ENCODE measurements at regions not wholly inside any gene's neighbourhood (a gene's known extent, or its start where the extent isn't known, plus 50 kb on each side); places are given as distances from the start of the nearest gene placed in this dataset.
"Not testable (repeated sequence)": the region's sequence is repeated elsewhere in the genome, so short reads cannot be mapped to it uniquely, and the experiment has no call there.

DNA sequence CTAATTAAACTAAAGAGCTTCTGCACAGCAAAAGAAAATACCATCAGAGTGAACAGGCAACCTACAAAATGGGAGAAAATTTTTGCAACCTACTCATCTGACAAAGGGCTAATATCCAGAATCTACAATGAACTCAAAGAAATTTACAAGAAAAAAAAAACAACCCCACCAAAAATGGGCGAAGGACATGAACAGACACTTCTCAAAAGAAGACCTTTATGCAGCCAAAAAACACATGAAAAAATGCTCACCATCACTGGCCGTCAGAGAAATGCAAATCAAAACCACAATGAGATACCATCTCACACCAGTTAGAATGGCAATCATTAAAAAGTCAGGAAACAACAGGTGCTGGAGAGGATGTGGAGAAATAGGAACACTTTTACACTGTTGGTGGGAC is 100.7 kb downstream of the GPX5 start:
- not testable (repeated sequence) for DNase-seq

DNA sequence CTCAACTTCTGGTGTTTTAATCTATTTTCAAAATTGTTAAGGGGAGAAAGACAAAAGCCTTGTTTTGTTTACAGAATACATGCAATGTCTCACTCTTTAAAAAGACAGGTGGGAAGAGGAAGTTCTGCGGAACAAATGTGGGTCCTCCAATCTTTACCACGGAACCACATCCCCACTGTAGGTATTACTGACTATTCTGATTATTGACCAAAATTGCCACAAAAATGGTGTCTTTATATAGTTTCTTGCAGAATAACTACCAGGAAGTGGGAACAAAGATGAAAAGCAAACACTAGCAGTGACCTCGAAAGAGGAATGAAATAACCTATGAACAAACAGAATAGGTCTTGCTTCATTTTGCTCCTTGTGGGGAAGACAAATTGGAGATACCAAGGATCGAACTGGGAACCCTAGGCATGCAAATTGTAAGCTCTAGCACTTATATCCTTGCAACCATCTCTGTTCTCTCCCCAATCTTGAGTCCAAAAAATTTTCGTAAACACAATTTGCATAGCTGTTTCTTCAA is 106.7 kb downstream of the GPX5 start:
- DNase-seq: no peak

DNA sequence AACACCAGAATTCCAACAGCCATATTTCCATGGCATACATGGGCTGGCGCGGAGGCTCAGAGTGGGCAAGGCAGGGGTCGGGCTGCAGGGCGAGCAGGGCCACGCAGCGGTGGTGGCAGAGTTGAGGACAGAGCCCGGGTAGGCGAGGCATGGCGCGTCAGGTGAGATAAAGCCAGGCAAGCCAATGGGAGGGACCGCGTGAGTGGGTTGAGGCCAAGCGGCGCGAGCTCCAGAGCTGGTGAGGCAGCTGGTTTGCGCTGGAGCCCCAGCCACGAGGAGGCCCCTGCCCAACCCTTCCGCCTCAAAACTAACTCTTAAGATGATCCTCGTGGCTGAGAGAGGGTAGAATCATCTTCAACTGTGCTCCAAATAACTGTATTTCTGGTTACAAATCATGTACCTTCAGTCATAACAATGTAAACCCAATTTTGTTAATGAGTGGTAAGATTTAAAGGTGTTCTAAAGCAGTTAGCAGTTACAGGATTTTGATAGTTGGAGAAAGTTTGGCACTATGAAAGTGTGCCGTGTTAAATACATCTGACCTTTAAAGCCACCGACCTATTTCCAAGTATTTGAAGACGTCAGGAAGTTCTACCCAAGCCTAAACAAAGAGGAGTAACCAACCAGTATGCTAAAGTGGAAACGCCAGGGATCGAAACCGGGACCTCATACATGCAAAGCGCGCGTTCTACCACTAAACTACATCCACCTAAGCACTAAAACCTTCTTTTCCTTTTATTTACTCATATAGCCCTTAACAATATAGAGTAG is 107.9 kb downstream of the GPX5 start:
- no peak for DNase-seq

DNA sequence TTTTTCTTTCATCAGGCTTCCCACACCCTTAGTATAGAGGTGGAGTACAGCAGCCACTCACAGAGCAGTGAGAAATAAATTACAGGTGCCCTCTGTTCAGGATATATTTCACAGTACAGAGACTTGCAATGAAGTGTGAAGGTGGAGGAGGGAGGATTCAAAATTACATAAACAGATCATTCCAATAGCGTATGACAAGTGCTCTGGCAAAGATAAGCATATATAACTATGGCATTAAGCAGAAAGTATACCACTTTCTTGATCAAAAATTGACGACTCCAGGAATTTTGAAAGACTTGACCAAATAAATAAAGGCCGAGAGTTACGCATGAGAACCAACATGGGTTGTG is 108.7 kb downstream of the GPX5 start:
- no peak for DNase-seq

DNA sequence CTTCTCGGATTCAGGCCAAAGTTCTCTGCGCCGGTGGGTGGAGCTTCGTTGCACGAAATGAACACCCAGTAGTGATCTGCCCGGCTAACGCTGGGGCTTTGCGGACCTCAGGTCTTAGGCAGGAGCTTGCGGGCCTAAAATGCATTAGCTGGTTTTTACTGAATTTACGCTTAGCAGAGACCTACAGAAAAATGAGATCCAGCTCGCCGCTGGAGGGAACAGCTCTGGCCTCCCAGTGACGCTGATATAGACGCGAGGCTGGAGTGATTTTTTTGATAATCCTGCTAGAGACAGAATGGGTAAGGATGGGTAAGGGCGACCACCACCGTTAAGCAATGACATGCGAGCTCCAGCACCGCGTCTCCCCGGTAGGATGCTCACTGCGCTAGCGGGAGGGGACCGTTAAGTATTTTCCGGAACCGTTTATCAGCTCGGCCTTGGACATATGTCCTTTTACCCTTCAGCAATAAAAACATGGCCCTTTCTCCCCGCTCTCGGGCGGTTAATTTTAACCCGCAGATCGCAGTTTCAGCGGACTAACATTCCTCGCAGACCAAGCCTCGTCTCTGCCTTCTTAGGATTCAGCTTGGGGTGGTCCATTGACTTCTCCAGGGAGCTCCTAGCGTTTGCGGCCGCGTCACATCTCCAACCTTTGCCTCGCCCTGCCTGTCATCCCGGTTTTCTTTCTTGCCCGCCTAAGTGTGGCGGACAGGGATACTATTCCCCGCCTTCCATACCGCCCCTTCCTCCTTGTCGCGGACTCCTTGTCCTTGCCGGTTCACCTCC is 109.3 kb downstream of the GPX5 start:
- no peak for DNase-seq

DNA sequence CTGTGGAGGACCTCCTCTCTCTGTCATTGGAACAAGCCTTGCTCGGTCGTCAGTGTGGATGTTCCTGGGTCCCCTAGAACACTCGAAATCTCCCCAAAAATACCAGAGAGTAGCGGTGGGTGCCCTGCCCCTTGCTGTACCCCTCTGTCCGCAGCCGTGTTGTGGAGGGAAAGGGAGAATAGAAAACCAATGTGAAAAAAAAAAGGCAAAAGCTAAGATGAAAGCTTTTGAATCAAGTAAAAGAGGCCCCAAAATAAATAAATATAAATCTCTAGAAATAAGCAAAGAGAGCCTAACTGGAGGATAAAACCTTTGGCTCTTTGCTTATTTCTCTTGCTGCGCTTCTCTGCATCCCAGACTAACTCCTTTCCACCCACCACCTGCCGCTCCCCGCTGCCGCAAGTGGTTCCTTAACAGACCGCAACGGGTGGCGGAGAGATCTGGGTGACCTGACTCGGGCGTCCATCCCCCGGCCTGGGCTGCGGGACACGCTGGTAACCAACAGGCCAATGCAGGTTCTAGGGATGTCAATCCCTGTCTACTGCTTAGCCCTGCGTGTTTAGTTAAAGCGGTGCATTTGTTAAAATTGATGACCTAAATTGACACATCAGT is 110.0 kb downstream of the GPX5 start:
- no peak for DNase-seq

GRCh38 chr6:28638787-28639430 is 113.2 kb downstream of the GPX5 start:
- no peak for DNase-seq

DNA sequence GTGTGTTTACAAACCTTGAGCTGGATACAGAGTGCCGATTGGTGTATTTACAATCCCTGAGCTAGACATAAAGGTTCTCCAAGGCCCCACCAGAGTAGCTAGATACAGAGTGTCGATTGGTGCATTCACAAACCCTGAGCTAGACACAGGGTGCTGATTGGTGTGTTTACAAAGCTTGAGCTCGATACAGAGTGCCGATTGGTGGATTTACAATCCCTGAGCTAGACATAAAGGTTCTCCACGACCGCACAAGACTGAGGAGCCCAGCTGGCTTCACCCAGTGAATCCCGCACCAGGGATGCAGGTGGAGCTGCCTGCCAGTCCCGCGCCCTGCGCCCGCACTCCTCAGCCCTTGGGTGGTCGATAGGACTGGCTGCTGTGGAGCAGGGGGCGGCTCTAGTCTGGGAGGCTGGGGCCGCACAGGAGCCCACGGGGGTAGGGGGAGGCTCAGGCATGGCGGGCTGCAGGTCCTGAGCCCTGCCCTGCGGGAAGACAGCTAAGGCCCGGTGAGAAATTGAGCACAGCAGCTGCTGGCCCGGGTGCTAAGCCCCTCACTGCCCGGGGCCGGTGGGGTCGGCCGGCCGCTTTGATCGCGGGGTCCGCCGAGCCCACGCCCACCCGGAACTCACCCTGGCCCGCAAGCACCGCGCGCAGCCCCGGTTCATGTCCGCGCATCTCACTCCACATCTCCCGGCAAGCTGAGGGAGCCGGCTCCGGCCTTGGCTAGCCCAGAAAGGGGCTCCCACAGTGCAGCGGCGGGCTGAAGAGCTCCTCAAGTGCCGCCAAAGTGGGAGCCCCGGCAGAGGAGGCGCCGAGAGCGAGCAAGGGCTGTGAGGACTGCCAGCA is 114.0 kb downstream of the GPX5 start:
- DNase-seq: not testable (repeated sequence)

DNA sequence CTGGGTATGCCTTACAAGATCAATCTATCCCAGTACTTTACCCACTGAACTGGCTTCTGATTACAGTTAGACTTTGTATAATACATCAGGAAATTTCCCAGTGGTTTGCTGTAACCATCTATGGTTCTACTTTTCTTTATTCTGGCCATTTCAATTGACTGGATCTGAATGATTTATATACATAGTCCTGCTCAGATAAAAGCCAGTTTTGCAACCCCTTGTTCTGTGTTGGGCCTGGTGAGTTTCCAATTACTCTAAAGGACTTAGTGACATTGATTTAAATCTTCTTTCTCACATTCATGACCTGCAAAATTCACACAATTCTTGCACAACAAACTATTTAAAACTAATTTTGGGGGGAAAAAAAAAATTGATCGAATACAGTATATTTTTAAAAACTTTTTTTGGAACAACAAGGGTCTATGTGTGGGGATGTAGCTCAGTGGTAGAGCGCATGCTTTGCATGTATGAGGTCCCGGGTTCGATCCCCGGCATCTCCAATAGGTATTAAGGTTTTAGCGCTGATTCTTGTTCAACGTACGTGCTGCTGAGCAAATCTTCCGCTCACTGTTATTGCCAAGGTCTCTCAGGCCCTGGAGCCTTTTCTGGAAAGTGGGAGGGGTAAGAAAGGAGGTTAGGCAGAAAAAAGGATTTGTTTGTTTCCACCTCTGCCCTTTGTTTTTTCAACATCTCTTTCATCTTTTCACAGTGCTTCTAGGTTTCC is 117.5 kb downstream of the GPX5 start:
- no peak for DNase-seq

GRCh38 chr6:28646650-28647049 is 121.0 kb downstream of the GPX5 start:
- DNase-seq: no peak

DNA sequence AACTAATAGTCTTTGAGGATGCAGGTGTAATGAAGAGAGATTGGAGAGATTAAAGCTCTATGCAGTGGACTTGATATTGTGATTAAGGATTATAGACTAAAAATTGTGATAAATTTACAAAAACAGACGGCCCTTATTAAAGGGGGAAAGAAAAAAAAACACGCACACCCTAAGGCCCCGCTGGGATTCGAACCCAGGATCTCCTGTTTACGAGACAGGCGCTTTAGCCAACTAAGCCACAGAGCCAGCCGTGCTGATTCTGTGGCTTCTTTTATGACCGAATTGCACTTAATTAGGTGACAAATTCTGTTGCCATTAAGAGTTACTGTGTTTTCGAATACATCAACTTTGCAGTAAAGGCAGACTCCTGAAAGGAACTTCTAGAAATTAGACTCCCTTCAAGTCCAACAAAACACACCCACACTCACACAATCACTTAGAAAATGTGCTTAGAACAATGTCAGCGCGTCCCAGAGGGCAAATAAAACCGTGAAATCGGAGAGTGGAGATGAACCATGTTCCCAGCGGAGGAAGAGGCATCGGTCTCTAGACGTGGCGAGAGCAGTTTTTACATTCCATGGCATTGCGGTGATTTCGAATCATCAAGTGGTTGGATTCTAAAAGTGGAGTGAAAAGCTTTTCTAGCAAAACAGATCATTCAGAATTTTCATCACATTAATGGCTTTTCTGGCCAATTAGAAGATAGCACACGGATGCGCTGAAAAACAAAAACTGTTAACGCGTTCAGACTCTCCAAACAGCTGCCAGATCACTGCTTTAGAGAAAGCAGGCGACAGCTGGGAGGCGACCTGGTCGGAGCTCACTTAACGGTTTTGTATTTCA is 122.6 kb downstream of the GPX5 start:
- DNase-seq: no peak

DNA sequence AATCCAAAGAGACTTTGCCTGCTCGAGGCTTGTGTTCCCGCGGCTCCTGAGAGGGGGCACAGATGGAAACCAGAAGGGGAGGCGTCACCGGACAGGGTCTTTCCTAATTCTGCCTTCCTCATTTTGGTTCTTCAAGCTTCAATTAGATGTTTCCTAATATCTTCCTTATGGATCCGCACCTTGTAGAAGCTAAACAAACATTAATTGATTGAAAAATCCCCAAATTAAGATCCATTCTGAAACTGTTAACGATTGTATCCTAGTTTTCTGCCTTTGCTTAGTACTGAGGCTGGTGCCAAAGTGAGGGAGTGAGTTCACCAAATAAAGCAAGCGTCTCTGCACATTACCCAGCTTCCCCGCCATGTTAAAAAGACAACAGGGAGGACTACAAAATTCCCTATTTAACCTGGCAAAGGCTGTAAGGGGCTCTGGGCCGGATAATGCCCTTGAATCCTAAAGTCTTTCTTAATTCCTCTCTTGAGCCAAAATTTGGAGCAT is 123.2 kb downstream of the GPX5 start:
- no peak for DNase-seq

- no peak for DNase-seq
Observed at GRCh38 chr6:28651161-28651560, 125.5 kb downstream of the GPX5 start.

- no peak for DNase-seq
Observed at GRCh38 chr6:28653876-28654275, 128.2 kb downstream of the GPX5 start.

DNA sequence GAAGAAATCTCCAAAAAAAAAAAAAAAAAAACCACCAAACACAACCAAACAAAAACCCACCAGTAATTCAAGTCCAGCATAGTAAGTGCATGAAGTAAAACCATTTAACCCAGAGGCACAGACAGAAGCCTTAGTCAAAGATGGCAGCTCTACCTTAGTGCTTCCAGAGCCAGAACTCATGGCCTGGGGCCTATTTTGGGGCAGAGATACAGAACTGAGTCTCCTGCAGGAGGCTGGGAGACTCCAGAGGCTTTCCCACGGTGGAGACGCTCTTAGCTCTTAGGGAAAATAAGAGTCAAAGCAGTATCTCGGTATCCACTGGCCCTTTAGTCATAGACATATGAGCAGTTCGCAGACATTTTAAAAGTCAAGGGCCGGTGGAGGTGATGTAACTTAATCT is 129.5 kb downstream of the GPX5 start:
- no peak for DNase-seq

DNA sequence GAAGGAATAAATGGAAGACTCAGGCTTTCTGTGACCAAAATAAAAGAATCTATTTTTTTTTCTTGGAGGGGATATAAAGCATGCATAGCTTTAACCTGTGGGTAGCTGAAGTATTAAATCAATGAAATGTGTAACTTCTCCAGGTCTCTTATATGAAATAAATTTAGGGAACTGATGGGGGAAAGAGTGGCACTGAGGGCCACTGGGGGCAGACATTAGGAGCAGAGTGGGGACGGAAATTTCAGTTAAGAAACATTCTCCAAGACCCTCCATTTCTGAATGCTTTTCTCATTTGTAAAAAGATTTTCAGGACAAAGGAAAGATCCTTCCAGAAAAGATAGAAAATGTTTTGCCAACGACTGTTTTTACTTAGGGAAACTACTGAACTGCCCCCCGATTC is 131.0 kb downstream of the GPX5 start:
- no peak for DNase-seq

DNA sequence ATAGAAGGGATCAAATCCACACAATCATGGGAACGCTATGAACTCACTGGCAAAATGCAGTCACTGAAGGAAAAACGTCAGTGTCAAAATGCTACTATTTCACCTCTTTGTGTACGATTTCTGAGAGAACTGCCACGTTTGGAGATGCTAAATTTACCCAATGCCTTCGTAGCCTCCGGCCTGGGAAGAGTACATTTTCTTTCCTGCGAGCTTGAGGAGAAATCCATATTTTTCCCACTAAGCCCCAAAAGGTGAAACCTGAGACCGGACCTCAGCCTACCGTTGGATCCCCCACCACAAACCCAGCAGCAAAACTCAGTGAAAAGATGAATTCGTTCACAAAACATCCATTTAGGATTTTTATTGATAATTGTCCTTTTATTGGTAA is 131.7 kb downstream of the GPX5 start:
- DNase-seq: no peak

DNA sequence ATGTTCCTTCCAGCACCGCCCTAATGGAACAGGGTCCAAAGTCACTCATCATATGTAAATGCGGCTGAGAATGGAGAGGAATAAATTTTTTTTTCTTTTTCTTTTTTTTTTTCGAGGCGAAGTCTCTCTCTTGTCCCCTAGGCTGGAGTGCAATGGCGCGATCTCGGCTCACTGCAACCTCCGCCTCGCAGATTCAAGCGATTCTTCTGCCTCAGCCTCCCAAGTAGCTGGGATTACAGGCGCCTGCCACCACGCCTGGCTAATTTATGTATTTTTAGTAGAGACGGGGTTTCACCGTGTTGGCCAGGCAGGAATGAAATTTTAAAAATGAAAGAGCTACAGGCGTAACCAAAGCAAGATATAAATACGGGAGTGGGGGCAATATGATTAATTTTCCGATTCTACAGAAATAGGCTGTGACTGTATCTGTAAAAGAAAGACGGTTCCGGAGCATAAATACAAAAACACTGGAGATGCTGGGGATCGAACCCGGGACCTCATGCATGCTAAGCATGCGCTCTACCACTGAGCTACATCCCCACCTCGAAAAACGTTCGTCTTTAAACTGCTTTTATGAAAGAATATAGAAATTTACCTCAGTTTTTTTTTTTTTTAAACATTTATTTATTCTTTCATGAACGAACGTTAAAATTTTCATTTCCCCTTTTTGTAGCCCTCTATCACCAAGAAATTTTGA is 132.2 kb downstream of the GPX5 start:
- no peak for DNase-seq

- DNase-seq: no peak
Observed at GRCh38 chr6:28658475-28659249, 133.0 kb downstream of the GPX5 start.
